ENCODE measurements at regions not wholly inside any gene's neighbourhood (a gene's known extent, or its start where the extent isn't known, plus 50 kb on each side); places are given as distances from the start of the nearest gene placed in this dataset.

GRCh38 chr3:161423911-161424522 is 52.7 kb upstream of the SPTSSB start:
- Histone ChIP-seq H3K9me3 (replicated peaks) (no peaks in the 10 kb centered on the region), H3K4me1 (peaks cover 4% of the 10 kb centered on the region), H3K27ac (replicated peaks) (no peak overlapping the region), H3K36me3 (no peaks in the 10 kb centered on the region), H3K4me3 (no peak overlapping the region), H3K27me3 (ENCODE audit: low read depth) (no peaks in the 10 kb centered on the region)
- intact Hi-C loops (cut with micrococcal nuclease), result loop anchor here (5.0 kb wide), 1 partner anchor 152 kb away; no protein-coding TSS in a partner anchor
- DNase-seq, result no peak
- TF ChIP-seq, protein P1, sequence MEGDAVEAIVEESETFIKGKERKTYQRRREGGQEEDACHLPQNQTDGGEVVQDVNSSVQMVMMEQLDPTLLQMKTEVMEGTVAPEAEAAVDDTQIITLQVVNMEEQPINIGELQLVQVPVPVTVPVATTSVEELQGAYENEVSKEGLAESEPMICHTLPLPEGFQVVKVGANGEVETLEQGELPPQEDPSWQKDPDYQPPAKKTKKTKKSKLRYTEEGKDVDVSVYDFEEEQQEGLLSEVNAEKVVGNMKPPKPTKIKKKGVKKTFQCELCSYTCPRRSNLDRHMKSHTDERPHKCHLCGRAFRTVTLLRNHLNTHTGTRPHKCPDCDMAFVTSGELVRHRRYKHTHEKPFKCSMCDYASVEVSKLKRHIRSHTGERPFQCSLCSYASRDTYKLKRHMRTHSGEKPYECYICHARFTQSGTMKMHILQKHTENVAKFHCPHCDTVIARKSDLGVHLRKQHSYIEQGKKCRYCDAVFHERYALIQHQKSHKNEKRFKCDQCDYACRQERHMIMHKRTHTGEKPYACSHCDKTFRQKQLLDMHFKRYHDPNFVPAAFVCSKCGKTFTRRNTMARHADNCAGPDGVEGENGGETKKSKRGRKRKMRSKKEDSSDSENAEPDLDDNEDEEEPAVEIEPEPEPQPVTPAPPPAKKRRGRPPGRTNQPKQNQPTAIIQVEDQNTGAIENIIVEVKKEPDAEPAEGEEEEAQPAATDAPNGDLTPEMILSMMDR (IDR thresholded peaks at IDR 0.05; ENCODE audit: borderline replicate concordance), result peak; percentile 85

DNA sequence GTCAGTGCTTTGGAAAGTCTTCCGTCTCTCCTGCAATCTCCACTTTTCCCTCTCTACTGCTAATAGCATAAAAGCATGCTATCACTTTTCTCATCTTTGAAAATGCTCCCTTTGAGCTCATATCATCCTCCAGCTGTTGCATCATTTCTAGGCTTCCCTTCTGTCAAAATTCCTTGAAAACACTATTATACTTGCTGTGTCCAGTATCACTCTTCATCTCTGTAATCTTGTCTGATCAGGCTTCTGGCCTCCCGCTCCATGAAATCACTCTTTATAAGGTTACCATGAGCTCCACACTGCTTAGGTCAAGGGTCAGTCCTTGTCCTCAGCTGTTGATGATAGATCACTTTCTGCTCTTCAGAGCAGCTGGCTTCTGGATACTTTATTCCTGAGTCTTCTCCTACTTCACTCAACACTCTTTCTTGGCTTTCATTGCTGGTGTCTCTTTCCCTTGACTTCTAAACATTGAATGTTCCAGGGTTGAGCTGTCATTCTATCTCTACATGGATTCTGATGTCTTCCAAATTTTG is 50.9 kb upstream of the SPTSSB start:
- TF ChIP-seq, protein P1 (IDR thresholded peaks at IDR 0.05; ENCODE audit: borderline replicate concordance), result no peak

More for the DNA sequence above, 50.9 kb upstream of the SPTSSB start:
- Histone ChIP-seq H3K4me3 (no peak overlapping the region), H3K27ac (replicated peaks) (peak overlapping the region; percentile 8), H3K36me3 (no peaks in the 10 kb centered on the region), H3K4me1 (peaks cover 4% of the 10 kb centered on the region), H3K27me3 (ENCODE audit: low read depth) (no peaks in the 10 kb centered on the region), H3K9me3 (replicated peaks) (no peaks in the 10 kb centered on the region)
- intact Hi-C loops (cut with micrococcal nuclease), result loop anchor here (5.0 kb wide), 1 partner anchor 150 kb away; no protein-coding TSS in a partner anchor
- DNase-seq, result no peak

Measured in left ventricle myocardium inferior (tissue), 1 donor.